PFSK-1 (cell line): ENCODE measurements at regions not wholly inside any gene's neighbourhood (a gene's known extent, or its start where the extent isn't known, plus 50 kb on each side); places are given as distances from the start of the nearest gene placed in this dataset.

Source experiments
- POLR2AphosphoS5 ChIP-seq: IDR thresholded peaks from 2 replicates; pipeline ENCODE4 v1.6.1; 2012; ENCODE audit warnings: low read depth, mild to moderate bottlenecking, control low read depth, low read length, moderate library complexity
- TAF1 ChIP-seq: IDR thresholded peaks from 2 replicates; pipeline ENCODE4 v1.6.1; 2012; ENCODE audit warnings: low read length, control low read depth, borderline replicate concordance; ENCODE audit not compliant: insufficient read depth
- TF ChIP-seq, protein P1 (sequence below), 2 experiments: IDR thresholded peaks; 2 replicates each; pipeline versions ENCODE4 v1.6.1 to v1.8.0; 2011 to 2012; ENCODE audit warnings: low read depth in 2 of 2, low read length in 2 of 2, control low read depth in 1 of 2, inconsistent platforms in 1 of 2, mild to moderate bottlenecking in 1 of 2, moderate library complexity in 1 of 2; ENCODE audit not compliant: insufficient read depth in 1 of 2

DNA sequence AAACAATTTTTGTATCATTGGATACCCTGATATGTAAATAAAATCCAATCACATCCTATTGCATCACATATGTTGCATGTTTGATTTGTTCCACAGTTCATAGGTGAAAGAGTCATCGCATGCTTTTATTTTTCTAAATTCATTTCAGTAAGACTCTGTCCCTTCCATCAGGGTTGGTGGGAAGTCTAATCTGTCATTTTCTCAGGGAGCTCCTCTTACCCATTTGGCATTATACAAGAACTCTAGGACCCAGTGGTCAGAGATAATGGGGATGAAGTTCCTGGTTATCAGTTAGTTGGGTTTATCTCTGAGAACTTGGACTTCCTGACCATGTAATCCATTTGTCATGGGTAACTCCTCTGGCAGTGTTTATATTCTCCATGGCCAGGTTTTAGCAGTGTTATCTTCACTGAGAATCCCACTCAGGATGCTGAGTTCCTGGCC, 227.1 kb upstream of the JADE1 start:
- TF ChIP-seq, protein P1, sequence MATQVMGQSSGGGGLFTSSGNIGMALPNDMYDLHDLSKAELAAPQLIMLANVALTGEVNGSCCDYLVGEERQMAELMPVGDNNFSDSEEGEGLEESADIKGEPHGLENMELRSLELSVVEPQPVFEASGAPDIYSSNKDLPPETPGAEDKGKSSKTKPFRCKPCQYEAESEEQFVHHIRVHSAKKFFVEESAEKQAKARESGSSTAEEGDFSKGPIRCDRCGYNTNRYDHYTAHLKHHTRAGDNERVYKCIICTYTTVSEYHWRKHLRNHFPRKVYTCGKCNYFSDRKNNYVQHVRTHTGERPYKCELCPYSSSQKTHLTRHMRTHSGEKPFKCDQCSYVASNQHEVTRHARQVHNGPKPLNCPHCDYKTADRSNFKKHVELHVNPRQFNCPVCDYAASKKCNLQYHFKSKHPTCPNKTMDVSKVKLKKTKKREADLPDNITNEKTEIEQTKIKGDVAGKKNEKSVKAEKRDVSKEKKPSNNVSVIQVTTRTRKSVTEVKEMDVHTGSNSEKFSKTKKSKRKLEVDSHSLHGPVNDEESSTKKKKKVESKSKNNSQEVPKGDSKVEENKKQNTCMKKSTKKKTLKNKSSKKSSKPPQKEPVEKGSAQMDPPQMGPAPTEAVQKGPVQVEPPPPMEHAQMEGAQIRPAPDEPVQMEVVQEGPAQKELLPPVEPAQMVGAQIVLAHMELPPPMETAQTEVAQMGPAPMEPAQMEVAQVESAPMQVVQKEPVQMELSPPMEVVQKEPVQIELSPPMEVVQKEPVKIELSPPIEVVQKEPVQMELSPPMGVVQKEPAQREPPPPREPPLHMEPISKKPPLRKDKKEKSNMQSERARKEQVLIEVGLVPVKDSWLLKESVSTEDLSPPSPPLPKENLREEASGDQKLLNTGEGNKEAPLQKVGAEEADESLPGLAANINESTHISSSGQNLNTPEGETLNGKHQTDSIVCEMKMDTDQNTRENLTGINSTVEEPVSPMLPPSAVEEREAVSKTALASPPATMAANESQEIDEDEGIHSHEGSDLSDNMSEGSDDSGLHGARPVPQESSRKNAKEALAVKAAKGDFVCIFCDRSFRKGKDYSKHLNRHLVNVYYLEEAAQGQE (IDR thresholded peaks at IDR 0.05; ENCODE audit: insufficient read depth in 1 of 2, low read depth in 2 of 2, low read length in 2 of 2), result no peak
- TF ChIP-seq POLR2AphosphoS5 (no peak), TAF1 (no peak)
